ENCODE measurements at regions not wholly inside any gene's neighbourhood (a gene's known extent, or its start where the extent isn't known, plus 50 kb on each side); places are given as distances from the start of the nearest gene placed in this dataset.

DNA sequence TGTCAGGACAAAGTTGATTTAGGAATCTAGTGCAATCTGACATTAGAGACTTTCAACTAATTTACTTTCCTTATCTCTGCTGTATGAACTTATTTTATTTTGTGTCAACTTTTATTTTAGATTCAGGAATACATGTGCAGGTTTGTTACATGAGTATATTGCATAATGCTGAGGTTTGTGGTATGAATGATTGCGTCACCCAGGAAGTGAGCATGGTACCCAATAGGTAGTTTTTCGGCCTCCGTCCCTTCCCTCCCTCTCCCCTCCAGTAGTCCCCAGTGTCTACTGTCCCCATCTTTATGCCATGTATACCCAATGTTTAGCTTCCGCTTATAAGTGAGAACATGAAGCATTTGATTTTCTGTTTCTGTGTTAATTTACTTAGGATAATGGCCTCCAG is 68.7 kb upstream of the TEX13D start:
- TF ChIP-seq, protein P1, sequence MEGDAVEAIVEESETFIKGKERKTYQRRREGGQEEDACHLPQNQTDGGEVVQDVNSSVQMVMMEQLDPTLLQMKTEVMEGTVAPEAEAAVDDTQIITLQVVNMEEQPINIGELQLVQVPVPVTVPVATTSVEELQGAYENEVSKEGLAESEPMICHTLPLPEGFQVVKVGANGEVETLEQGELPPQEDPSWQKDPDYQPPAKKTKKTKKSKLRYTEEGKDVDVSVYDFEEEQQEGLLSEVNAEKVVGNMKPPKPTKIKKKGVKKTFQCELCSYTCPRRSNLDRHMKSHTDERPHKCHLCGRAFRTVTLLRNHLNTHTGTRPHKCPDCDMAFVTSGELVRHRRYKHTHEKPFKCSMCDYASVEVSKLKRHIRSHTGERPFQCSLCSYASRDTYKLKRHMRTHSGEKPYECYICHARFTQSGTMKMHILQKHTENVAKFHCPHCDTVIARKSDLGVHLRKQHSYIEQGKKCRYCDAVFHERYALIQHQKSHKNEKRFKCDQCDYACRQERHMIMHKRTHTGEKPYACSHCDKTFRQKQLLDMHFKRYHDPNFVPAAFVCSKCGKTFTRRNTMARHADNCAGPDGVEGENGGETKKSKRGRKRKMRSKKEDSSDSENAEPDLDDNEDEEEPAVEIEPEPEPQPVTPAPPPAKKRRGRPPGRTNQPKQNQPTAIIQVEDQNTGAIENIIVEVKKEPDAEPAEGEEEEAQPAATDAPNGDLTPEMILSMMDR (IDR thresholded peaks at IDR 0.05): no peak
- TF ChIP-seq POLR2A (IDR thresholded peaks at IDR 0.05) (no peak), EP300 (IDR thresholded peaks at IDR 0.05) (no peak)

Data from tibial nerve (tissue), 4 donors.